Loucy (cell line): ENCODE measurements at regions not wholly inside any gene's neighbourhood (a gene's known extent, or its start where the extent isn't known, plus 50 kb on each side); places are given as distances from the start of the nearest gene placed in this dataset.

Source experiments
- H2AFZ ChIP-seq: fragments of 200-600 bp; sonication (generic); 2 replicates; pipeline ENCODE4 v1.6.0; 2016; ENCODE audit warnings: antibody characterized with exemption, mild to moderate bottlenecking, low read length, moderate library complexity
- H3F3A ChIP-seq: fragments of 200-600 bp; 2 replicates; pipeline ENCODE4 v1.6.0; 2016; ENCODE audit warnings: antibody characterized with exemption, low read depth, mild to moderate bottlenecking
- H3K27me3 ChIP-seq: fragments of 200-600 bp; sonication (generic); 2 replicates; pipeline ENCODE4 v1.6.1; 2014; ENCODE audit warnings: low read length, mild to moderate bottlenecking; ENCODE audit not compliant: insufficient read depth, poor library complexity, severe bottlenecking
- H3K36me3 ChIP-seq: fragments of 200-600 bp; sonication (generic); 2 replicates; pipeline ENCODE4 v1.6.1; 2016; ENCODE audit warnings: low read length; ENCODE audit not compliant: insufficient read depth
- H3K4me1 ChIP-seq: fragments of 200-600 bp; sonication (generic); 2 replicates; pipeline ENCODE4 v1.5.1; 2014; ENCODE audit warnings: low read length, mild to moderate bottlenecking; ENCODE audit not compliant: insufficient read depth, poor library complexity, severe bottlenecking
- H3K4me2 ChIP-seq: fragments of 200-600 bp; sonication (generic); 2 replicates; pipeline ENCODE4 v1.6.0; 2014; ENCODE audit warnings: antibody characterized with exemption, low read length, low read depth, mild to moderate bottlenecking; ENCODE audit not compliant: poor library complexity, severe bottlenecking
- H3K4me3 ChIP-seq: fragments of 200-600 bp; sonication (generic); 2 replicates; pipeline ENCODE4 v1.5.1; 2014; ENCODE audit warnings: low read length, mild to moderate bottlenecking, mixed read lengths; ENCODE audit not compliant: poor library complexity, severe bottlenecking
- H3K79me2 ChIP-seq: fragments of 200-600 bp; sonication (generic); 2 replicates; pipeline ENCODE4 v1.6.1; 2014; ENCODE audit warnings: low read length; ENCODE audit not compliant: insufficient read depth
- H3K9ac ChIP-seq: fragments of 200-600 bp; sonication (generic); 2 replicates; pipeline ENCODE4 v1.6.0; 2014; ENCODE audit warnings: mild to moderate bottlenecking, low read depth, low read length, moderate library complexity; ENCODE audit not compliant: poor library complexity, severe bottlenecking
- H3K9me2 ChIP-seq: fragments of 200-600 bp; sonication (generic); replicated peaks from 2 replicates; pipeline ENCODE4 v1.6.1; 2016; ENCODE audit warnings: low read depth, low read length, mixed read lengths
- H3K9me3 ChIP-seq: fragments of 200-600 bp; sonication (generic); 2 replicates; pipeline ENCODE4 v1.6.1; 2014; ENCODE audit warnings: mild to moderate bottlenecking, antibody characterized with exemption, low read length, low read depth; ENCODE audit not compliant: insufficient read depth
- H4K20me1 ChIP-seq: fragments of 200-600 bp; sonication (generic); 2 replicates; pipeline ENCODE4 v1.6.0; 2014; ENCODE audit warnings: antibody characterized with exemption, low read length, mild to moderate bottlenecking; ENCODE audit not compliant: insufficient read depth, poor library complexity, severe bottlenecking
- CTCF ChIP-seq: fragments of 200-600 bp; sonication (generic); conservative IDR thresholded peaks from 2 replicates; pipeline ENCODE4 v1.5.1; 2014; ENCODE audit warnings: mild to moderate bottlenecking, antibody characterized with exemption, low read length
- EZH2phosphoT487 ChIP-seq: fragments of 200-600 bp; IDR thresholded peaks from 2 replicates; pipeline ENCODE4 v1.6.1; 2018; ENCODE audit warnings: antibody characterized with exemption, mild to moderate bottlenecking, moderate library complexity, borderline replicate concordance

GRCh38 chr18:23332356-23332755 lies 120.7 kb upstream of the RIOK3 start:
- H3K9ac ChIP-seq: no peak overlapping the region
- H3K36me3 ChIP-seq: no peaks in the 10 kb centered on the region
- H3F3A ChIP-seq: no peaks in the 10 kb centered on the region
- H3K4me1 ChIP-seq: no peaks in the 10 kb centered on the region
- H3K9me2 ChIP-seq: no peaks in the 10 kb centered on the region
- no peak overlapping the region for H3K4me3 ChIP-seq
- no peak overlapping the region for H3K4me2 ChIP-seq
- H2AFZ ChIP-seq: no peak overlapping the region
- H4K20me1 ChIP-seq: no peaks in the 10 kb centered on the region
- H3K27me3 ChIP-seq: no peaks in the 10 kb centered on the region
- no peaks in the 10 kb centered on the region for H3K79me2 ChIP-seq
- TF ChIP-seq CTCF (no peak), EZH2phosphoT487 (no peak)
- H3K9me3 ChIP-seq: no peaks in the 10 kb centered on the region

GRCh38 chr18:23333827-23334226 lies 119.3 kb upstream of the RIOK3 start:
- Histone ChIP-seq H3K9me2 (no peaks in the 10 kb centered on the region), H3K4me3 (no peak overlapping the region), H3K4me2 (no peak overlapping the region), H3K4me1 (no peaks in the 10 kb centered on the region), H2AFZ (no peak overlapping the region), H3F3A (no peaks in the 10 kb centered on the region), H3K36me3 (no peaks in the 10 kb centered on the region), H4K20me1 (no peaks in the 10 kb centered on the region), H3K9ac (no peak overlapping the region), H3K27me3 (no peaks in the 10 kb centered on the region), H3K79me2 (no peaks in the 10 kb centered on the region), H3K9me3 (no peaks in the 10 kb centered on the region)
- TF ChIP-seq CTCF (no peak), EZH2phosphoT487 (no peak)

- H3K79me2 ChIP-seq: no peaks in the 10 kb centered on the region
- no peaks in the 10 kb centered on the region for H3F3A ChIP-seq
- no peaks in the 10 kb centered on the region for H3K9me2 ChIP-seq
- H3K9ac ChIP-seq: no peak overlapping the region
- H2AFZ ChIP-seq: no peak overlapping the region
- H3K9me3 ChIP-seq: no peaks in the 10 kb centered on the region
- TF ChIP-seq CTCF: no peak
- TF ChIP-seq EZH2phosphoT487: no peak
- no peaks in the 10 kb centered on the region for H3K36me3 ChIP-seq
- H4K20me1 ChIP-seq: no peaks in the 10 kb centered on the region
- H3K27me3 ChIP-seq: no peaks in the 10 kb centered on the region
- no peaks in the 10 kb centered on the region for H3K4me1 ChIP-seq
- no peak overlapping the region for H3K4me3 ChIP-seq
- no peak overlapping the region for H3K4me2 ChIP-seq
Measured at GRCh38 chr18:23334569-23334968, 118.5 kb upstream of the RIOK3 start.
